Loucy (cell line): ENCODE measurements at regions not wholly inside any gene's neighbourhood (a gene's known extent, or its start where the extent isn't known, plus 50 kb on each side); places are given as distances from the start of the nearest gene placed in this dataset.

Source experiments
- H2AFZ ChIP-seq: fragments of 200-600 bp; sonication (generic); 2 replicates; pipeline ENCODE4 v1.6.0; 2016; ENCODE audit warnings: antibody characterized with exemption, mild to moderate bottlenecking, low read length, moderate library complexity
- H3F3A ChIP-seq: fragments of 200-600 bp; 2 replicates; pipeline ENCODE4 v1.6.0; 2016; ENCODE audit warnings: antibody characterized with exemption, low read depth, mild to moderate bottlenecking
- H3K27me3 ChIP-seq: fragments of 200-600 bp; sonication (generic); 2 replicates; pipeline ENCODE4 v1.6.1; 2014; ENCODE audit warnings: low read length, mild to moderate bottlenecking; ENCODE audit not compliant: insufficient read depth, poor library complexity, severe bottlenecking
- H3K36me3 ChIP-seq: fragments of 200-600 bp; sonication (generic); 2 replicates; pipeline ENCODE4 v1.6.1; 2016; ENCODE audit warnings: low read length; ENCODE audit not compliant: insufficient read depth
- H3K4me1 ChIP-seq: fragments of 200-600 bp; sonication (generic); 2 replicates; pipeline ENCODE4 v1.5.1; 2014; ENCODE audit warnings: low read length, mild to moderate bottlenecking; ENCODE audit not compliant: insufficient read depth, poor library complexity, severe bottlenecking
- H3K4me2 ChIP-seq: fragments of 200-600 bp; sonication (generic); 2 replicates; pipeline ENCODE4 v1.6.0; 2014; ENCODE audit warnings: antibody characterized with exemption, low read length, low read depth, mild to moderate bottlenecking; ENCODE audit not compliant: poor library complexity, severe bottlenecking
- H3K4me3 ChIP-seq: fragments of 200-600 bp; sonication (generic); 2 replicates; pipeline ENCODE4 v1.5.1; 2014; ENCODE audit warnings: low read length, mild to moderate bottlenecking, mixed read lengths; ENCODE audit not compliant: poor library complexity, severe bottlenecking
- H3K79me2 ChIP-seq: fragments of 200-600 bp; sonication (generic); 2 replicates; pipeline ENCODE4 v1.6.1; 2014; ENCODE audit warnings: low read length; ENCODE audit not compliant: insufficient read depth
- H3K9ac ChIP-seq: fragments of 200-600 bp; sonication (generic); 2 replicates; pipeline ENCODE4 v1.6.0; 2014; ENCODE audit warnings: mild to moderate bottlenecking, low read depth, low read length, moderate library complexity; ENCODE audit not compliant: poor library complexity, severe bottlenecking
- H3K9me2 ChIP-seq: fragments of 200-600 bp; sonication (generic); replicated peaks from 2 replicates; pipeline ENCODE4 v1.6.1; 2016; ENCODE audit warnings: low read depth, low read length, mixed read lengths
- H3K9me3 ChIP-seq: fragments of 200-600 bp; sonication (generic); 2 replicates; pipeline ENCODE4 v1.6.1; 2014; ENCODE audit warnings: mild to moderate bottlenecking, antibody characterized with exemption, low read length, low read depth; ENCODE audit not compliant: insufficient read depth
- H4K20me1 ChIP-seq: fragments of 200-600 bp; sonication (generic); 2 replicates; pipeline ENCODE4 v1.6.0; 2014; ENCODE audit warnings: antibody characterized with exemption, low read length, mild to moderate bottlenecking; ENCODE audit not compliant: insufficient read depth, poor library complexity, severe bottlenecking
- EZH2phosphoT487 ChIP-seq: fragments of 200-600 bp; IDR thresholded peaks from 2 replicates; pipeline ENCODE4 v1.6.1; 2018; ENCODE audit warnings: antibody characterized with exemption, mild to moderate bottlenecking, moderate library complexity, borderline replicate concordance
- TF ChIP-seq, protein P1 (sequence below): fragments of 200-600 bp; sonication (generic); conservative IDR thresholded peaks from 2 replicates; pipeline ENCODE4 v1.5.1; 2014; ENCODE audit warnings: mild to moderate bottlenecking, antibody characterized with exemption, low read length

DNA sequence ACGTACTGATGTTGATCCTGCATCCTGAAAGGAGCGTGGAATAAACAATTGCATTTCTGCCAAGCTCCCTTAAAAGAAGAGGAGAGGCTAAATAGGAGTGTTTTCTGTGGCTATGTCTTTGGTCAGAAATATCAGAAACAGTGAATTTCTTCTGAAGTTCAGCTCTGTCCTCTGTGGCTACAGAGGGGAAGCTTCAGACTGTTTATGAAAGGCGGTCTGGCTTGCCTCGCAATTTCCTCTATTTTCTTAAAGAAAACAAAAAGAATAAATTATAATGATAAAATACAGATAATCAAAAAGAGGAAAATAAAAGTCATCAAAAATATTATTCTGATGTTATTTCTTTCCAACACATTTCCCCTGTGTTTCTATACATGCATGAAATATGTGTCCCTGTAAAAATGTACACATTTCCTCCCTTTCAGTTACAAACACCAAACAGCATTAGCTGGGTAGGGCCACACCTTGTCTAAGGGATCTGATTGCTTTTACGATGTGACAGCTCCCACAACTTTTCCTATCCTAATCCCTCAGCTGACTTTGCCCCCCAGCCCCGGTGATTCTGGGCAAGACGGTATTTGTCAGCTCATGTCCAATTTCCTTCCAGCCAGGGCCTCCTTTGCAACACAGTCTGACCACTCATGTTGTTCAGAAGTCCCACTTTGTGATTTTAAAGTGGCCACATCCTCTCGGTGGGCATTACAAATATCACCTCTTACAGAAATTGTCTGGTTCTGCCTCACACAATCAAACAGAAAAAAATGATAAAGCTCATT, 439.0 kb downstream of the HS3ST3B1 start:
- Histone ChIP-seq H3K4me1 (no peaks in the 10 kb centered on the region), H4K20me1 (no peaks in the 10 kb centered on the region), H3K36me3 (no peaks in the 10 kb centered on the region), H3K27me3 (no peaks in the 10 kb centered on the region), H3K4me2 (no peak overlapping the region), H3K9me3 (no peaks in the 10 kb centered on the region; the same call in 1 of the 2 replicates), H3K4me3 (no peak overlapping the region), H3K9ac (no peak overlapping the region), H2AFZ (no peak overlapping the region), H3K9me2 (no peaks in the 10 kb centered on the region), H3F3A (no peaks in the 10 kb centered on the region), H3K79me2 (no peaks in the 10 kb centered on the region)
- TF ChIP-seq EZH2phosphoT487: no peak
- TF ChIP-seq, protein P1, sequence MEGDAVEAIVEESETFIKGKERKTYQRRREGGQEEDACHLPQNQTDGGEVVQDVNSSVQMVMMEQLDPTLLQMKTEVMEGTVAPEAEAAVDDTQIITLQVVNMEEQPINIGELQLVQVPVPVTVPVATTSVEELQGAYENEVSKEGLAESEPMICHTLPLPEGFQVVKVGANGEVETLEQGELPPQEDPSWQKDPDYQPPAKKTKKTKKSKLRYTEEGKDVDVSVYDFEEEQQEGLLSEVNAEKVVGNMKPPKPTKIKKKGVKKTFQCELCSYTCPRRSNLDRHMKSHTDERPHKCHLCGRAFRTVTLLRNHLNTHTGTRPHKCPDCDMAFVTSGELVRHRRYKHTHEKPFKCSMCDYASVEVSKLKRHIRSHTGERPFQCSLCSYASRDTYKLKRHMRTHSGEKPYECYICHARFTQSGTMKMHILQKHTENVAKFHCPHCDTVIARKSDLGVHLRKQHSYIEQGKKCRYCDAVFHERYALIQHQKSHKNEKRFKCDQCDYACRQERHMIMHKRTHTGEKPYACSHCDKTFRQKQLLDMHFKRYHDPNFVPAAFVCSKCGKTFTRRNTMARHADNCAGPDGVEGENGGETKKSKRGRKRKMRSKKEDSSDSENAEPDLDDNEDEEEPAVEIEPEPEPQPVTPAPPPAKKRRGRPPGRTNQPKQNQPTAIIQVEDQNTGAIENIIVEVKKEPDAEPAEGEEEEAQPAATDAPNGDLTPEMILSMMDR: no peak

DNA sequence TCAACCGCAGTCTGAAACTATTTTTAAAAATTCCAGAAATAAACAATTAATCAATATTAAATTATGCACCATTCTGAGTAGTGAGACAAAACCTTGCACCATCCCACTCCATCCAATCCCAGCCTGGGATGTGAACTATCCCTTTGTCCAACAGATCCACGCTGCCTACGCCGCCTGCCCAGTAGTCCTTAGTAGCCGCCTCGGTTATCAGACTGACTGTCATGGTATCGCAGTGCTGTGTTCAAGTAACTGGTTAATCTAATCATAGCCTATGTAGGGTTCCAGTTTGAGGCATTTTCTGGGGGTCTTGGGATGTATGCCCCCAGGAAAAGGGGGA, 437.7 kb downstream of the HS3ST3B1 start:
- Histone ChIP-seq H3K4me2 (no peak overlapping the region), H3K9me3 (no peaks in the 10 kb centered on the region; the same call in 1 of the 2 replicates), H3F3A (no peaks in the 10 kb centered on the region), H3K9ac (no peak overlapping the region), H3K4me3 (no peak overlapping the region), H3K9me2 (no peaks in the 10 kb centered on the region), H3K4me1 (no peaks in the 10 kb centered on the region), H4K20me1 (no peaks in the 10 kb centered on the region), H2AFZ (no peak overlapping the region), H3K79me2 (no peaks in the 10 kb centered on the region), H3K36me3 (no peaks in the 10 kb centered on the region), H3K27me3 (no peaks in the 10 kb centered on the region)
- TF ChIP-seq EZH2phosphoT487: no peak
- TF ChIP-seq, protein P1: no peak

DNA sequence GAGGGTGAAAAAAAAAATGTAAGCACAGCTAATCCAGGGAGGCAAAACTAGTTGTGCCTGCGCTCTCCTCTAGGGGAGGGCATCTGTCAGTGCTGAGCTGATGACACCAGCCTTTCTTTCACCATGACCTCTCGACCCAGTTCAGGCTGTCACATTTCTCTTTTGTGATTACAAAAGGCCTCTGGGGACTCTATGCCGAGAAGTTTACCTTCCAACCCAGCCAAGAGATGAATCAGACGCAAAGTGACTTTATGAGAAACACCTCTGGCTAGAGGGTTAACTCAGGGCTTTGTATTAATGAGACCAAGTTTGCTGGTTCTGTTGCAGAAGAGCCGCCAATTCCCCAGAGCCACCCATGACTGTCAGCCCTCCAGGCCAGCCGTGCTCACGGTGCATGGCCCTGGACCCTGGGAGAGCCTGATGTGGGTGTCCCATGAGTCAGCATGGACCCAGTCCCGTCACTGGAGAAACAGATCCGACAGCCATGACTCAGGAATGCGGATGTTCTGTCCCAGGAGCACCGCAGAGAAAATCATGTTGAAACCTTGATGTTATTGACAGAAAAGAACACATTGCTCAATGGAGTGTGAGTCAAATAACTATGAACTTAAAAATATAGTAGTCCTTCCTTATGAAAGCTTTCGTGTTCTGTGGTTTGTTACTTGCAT, 437.2 kb downstream of the HS3ST3B1 start:
- Histone ChIP-seq H4K20me1 (no peaks in the 10 kb centered on the region), H3K9me2 (no peaks in the 10 kb centered on the region), H3K4me3 (no peak overlapping the region), H3K27me3 (no peaks in the 10 kb centered on the region), H3K9me3 (no peaks in the 10 kb centered on the region; the same call in 1 of the 2 replicates), H3K4me1 (no peaks in the 10 kb centered on the region), H2AFZ (no peak overlapping the region), H3K36me3 (no peaks in the 10 kb centered on the region), H3K79me2 (no peaks in the 10 kb centered on the region), H3K9ac (no peak overlapping the region), H3F3A (no peaks in the 10 kb centered on the region), H3K4me2 (no peak overlapping the region)
- TF ChIP-seq EZH2phosphoT487: no peak
- TF ChIP-seq, protein P1: no peak
